ENCODE measurements at regions not wholly inside any gene's neighbourhood (a gene's known extent, or its start where the extent isn't known, plus 50 kb on each side); places are given as distances from the start of the nearest gene placed in this dataset.

DNA sequence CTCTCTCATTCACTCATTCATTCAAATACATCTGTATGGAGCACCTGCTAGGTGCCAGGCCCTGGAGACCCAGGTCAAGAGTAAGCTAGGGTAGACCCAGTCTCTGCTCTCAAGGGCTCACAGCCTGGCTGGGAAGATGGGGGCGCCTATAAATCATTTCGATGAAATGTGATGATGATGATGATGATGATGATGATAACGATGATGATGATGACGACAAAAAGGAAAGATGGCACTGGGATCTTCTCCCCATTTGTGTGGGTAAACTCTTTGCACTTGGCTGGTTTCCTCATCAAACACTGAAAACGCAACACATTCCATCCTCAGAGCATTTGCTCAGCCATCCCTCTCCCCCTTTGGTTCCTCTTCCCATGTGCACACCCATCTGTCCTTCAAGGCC is 188.0 kb upstream of the CDYL start:
- DNase-seq: no peak

DNA sequence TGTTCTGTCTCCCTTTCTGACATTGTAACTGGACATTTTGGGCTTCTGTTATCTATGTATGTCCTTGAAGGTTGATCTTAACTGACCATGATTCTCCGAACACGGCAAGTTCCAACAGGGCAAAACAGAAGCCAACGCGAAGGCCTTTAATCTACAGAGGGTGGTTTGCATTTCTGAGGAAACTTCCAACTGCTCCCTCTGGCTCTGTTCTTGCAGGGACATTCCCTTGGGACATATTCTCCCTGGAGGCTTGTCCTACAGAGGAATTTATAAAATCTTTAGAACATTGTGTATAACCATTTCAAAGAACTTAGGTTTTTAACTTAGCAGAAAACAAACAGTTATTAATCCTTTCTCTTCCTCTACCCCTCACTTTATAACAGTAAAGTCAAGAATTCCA is 189.0 kb upstream of the CDYL start:
- DNase-seq: no peak

DNA sequence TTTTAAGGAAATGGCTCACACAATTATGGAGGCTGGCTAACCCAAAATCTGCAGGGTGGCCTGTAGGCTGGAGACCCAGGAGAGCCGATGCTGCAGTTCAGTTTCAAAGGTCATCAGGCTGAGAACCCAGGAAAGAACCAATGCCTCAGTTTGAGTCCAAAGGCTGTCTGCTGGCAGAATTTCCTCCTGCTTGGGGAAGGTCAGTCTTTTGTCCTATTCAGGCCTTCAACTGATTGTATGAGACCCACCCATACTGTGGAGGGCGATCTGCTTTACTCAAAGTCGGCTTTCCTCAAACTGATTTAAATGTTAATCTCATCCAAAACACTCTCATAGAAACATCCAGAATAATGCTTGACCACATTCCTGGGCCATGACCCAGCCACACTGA is 189.7 kb upstream of the CDYL start:
- DNase-seq: no peak

DNA sequence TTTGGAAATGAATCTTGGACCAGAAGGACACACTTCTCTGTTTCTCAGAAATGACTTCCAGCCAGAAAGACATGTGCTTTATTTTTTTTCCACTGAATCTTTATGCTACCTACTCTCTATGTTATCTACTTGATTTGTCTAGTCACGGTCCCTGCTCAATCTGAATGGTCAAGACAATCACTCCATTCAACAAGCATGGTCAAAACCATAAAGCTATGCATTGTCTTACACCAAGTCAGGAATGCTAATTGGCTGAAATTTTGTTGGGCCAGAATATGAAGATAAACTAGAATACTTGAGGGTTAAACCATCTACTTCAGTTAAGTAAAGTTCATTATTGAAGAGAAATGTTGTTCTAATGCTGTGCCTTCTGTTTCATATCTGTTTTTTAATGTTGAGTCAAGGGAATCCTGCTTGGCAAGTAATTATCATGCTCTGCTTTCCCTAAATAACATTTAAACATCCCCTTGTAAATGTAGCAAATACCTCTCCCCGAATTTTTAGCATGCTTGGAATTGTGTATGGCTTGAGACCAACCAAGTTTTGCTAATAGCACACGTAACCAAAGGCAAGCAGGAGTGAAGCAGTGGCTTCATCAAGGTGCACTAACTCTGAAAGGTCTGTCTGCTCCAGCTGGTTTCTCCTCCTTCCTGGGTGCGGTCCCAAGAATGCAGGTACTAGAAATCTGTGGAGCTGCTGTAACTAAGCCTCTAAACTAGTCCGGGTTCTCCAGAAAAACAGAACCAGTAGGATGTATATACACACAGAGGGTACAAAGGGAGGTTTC is 190.3 kb upstream of the CDYL start:
- DNase-seq: no peak

DNA sequence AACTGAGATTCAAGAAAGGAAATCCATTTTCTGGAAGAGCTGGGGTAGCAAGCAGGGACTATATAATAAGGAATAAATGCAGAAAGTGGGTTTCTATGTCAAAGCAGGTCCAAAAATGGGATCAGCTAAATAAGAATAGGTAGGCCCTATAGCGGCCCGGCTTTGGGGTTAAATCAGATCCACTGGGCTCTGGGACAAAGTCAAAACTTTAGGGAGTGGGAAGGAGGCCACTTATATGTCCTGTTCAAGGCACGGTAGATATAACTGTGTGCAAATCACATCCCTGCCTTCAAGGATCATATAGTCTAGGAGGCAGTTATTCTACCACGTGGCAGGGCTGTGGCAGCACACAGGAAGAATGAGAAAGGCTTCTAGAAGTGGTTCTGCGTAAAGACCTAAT is 191.4 kb upstream of the CDYL start:
- DNase-seq: no peak

DNA sequence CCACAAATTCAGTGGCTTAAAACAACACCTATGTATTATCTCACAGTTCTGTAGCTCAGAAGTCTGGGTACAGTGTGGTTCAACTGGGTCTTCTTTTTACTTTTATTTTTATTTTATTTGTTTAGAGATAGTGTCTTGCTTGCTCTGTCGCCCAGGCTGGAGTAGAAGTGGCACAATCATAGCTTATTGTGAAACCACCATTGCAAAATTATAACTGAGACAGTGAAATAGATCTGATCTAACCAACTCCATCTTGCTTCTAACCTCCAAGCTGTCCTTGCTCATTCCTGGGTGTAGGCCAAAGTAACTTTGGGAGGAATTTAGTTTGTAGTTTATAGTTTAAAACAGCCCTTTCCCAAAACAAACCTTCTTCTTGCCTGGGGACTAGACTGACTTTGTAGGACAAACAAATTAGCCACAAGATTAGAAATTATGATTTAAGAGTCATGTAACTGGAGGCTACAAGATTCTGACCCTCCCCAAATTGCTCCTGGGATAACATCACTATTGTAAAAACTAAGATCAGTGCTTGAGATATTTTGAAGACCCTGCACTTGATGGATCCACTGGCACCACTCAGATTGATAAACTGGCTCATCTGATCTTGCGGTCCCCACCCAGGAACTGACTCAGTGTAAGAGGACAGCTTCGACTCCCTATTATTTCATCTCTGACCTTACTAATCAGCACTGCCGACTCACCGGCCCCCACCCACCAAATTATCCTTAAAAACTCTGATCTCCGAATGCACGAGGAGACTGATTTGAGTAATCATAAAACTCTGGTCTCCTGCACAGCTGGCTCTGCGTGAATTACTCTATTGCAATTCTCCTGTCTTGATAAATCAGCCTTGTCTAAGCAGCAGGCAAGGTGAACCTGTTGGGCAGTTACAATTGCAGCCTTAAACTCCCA is 193.4 kb upstream of the CDYL start:
- no peak for DNase-seq

DNA sequence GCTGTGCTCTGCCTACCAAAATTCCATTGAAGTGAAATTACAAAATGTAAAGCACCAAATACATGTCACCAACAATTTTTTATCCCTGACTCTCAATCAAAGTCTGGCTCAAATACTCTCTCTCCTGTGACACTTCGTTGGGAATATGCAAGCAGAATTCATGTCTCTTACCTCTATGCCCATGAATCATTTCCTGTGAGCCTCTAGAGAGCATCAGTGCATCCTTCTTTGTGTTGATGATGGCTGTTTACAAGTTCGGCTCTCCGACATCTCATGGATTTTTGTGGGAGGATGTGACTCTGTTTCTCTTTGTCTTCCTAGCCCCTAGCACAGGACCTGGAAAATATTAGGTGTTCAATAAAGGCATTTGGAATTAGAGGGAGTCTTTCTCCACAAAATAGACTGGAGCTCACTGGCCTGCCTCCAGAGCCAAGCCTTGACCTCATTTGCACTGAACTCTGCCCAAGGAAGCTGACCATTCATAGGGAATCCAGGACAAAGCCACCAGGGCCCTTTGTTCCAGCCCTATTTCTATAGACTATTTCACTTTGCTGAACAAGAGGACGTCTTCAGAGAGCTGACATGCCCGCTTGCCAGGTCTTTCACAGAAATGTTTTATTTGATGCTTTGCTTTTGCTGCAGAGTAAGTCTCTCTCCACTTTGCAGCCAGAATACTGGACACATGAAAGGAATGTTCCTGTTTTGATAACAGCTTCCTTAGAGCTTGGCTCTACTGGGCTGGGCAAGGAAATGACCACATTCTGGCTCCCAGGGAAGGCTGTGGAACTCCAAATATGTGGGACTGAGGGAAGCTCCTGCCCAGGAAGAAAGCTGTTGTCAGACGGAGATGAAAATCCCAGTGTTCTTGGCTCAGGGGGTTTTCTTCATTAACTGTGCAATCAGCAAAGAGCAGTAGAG is 194.5 kb upstream of the CDYL start:
- DNase-seq: peak in 1 of 3 donors; percentile 75

DNA sequence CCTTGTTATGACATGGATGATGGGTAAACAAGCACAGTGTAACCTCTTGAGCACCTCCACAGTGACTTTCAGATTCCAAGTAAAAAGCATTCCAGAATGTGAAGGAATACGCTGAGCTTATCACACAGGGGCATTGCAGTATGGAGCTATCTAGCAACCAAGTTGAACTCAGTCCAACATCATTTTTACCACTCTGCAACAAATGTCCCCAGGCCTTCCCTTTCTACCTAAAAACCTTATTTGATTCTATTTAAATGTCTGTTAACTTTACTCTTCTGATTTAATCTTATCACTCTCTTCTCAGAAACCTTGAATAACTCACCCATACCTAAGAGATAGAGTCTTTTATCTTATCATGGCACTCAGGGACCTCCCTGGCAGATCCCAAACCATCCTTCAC is 195.8 kb upstream of the CDYL start:
- no peak for DNase-seq

DNA sequence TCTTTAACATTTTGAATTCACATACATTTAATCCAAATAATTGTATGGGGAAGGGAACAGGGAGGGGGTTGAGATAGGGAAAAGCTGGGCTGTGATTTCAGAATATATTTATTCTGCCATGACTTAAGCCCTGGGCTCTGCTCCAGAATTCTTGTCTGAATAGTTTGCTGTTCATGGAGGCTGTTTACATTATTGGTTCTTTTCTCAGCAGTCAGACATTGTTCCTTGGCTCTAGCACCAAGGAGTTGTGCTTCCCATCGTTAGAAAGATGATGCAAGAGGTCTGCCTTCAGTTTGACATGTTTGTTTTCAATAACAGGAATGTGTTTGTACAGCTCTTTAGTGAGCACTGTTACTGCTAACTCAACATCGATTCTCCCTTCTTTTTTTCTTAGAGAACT is 198.8 kb upstream of the CDYL start:
- DNase-seq: peak; percentile 66 to 86 (median 80)

DNA sequence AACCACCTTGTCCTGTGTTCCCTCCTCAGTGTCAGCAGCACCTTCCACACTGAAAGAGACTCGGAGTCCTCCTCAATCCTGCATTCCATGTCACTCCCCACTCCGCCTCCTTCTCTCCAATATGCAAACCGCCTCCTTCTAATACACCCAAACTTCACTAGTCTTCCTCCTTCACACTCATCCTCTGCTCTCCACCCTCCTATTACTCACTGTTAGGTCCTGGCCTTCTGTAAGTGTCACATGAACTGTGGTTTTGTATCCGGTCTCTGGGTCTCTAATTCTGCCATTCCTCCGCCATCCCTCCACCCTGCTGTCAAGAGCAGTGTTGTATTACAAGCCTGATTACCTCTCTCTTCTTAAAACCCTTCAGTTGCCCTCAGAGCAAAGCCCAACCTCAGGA is 200.5 kb upstream of the CDYL start:
- no peak for DNase-seq

DNA sequence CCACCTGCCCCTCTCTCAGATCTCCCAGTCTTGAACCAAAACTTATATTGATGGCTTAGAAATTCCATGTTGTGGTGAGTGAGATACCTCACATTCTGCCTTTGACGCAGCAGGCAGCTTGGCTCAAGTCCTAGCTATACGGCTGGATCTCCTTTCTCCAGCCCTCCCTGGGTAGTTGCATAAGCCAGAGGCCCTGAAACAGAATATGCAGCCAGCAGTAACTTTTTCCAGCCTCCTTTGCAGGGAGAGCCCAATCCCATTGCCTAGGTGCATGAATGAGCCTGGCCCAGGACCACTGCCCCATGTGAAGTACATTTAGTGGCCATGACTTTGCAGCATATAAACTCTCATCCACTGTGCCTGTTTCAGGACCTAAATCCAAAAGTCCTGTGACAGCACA is 202.2 kb upstream of the CDYL start:
- peak; percentile 53 to 83 (median 53) for DNase-seq

DNA sequence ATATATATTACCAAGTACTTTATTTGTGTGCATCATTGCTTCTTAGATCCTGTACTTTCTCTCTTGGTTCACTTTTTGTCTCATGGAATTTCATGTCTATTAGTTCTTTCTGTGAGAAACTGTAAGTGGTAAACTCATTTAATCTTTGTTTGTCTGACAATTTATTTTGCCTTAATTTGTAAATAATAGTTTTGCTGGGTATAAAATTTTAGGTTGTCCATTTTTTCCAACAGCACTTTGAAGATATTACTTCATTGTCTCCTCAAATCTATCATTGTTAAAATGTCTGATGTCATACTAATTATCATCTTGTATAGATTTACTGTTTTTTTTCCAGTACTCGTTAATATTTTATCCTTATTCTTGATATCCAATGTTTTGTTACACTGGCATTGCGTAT is 205.2 kb upstream of the CDYL start:
- no peak for DNase-seq

DNA sequence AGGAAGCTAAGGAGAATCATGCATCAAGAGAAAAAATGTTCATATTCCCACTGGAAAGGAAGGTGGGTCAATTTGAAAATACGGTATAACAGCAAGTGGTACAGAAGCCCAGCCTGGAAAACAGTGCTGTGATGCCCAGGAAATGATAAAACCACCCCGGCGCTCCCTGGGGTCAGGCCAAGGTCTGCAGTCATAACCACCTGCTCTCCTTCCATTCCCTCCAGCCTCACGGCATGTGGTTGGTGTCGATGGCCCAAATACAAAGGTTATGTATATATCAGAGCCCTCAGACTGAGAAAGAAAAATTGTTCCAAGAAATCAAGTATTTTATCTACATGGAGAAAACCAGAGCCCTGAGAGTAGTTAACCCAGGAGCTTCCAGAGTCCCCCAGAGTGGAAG is 208.1 kb upstream of the CDYL start:
- no peak for DNase-seq

DNA sequence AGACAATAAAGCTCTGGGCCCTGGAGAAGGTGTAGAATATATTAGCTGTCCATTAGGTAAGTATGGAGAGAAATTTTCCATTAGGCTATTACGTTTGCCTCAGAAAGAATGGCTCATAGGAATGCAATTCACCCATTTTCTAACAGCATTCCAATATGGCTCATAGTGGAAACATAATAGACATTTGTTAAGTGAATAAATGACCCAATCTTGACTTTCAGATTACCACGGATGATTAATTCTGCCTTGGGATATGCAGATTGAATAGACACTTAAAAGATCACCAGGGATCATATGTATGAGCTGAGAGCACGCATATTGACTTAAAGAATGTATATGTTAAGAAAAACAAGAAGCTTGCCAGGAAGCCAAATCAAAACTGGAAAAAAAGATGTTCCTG is 209.1 kb upstream of the CDYL start:
- no peak for DNase-seq

DNA sequence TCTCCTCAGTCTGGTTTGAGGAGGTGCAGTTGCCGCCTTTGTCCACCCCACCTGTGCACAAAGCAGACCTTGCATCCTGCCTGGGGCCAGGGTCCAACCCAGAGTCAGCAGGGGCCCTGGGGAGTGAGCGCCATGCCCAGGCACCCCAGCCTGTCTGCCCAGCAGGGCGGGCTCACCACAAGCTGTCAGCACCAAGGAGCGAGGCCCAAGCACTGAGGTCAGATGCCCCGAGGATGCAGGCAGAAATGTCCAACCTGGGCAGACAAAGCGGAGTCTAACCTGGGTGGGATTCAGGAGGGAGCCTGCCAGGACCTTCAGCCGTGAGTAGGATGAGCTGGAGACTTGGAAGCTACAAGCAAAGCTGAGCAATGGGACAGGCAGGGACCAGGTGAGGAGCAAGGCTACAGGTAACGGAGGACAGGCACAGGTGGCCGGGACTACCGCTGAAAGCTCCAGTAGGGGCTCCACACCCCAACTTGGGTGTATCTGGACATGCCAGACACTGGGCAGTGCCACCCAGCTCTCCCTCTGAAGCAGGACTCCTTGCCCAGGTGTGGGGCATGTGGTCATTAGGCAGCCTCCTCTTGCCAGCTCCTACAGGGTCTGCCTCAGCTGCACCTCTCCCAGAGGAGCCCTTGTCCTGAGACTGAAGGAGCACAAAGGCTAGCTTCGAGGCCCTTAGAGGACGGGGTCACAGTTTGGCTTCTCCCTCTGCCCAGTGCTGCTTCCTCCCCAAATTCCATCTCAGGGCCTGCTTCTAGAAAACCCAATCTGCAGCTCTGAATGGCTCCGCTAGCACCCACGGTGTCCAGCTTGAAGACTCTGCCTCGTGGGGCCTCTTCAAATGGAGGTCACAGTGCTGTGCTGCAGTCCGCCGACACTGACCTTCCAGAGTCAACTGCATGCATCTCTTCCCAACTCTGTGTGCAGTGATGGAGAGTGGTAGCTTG is 210.6 kb upstream of the CDYL start:
- no peak for DNase-seq

DNA sequence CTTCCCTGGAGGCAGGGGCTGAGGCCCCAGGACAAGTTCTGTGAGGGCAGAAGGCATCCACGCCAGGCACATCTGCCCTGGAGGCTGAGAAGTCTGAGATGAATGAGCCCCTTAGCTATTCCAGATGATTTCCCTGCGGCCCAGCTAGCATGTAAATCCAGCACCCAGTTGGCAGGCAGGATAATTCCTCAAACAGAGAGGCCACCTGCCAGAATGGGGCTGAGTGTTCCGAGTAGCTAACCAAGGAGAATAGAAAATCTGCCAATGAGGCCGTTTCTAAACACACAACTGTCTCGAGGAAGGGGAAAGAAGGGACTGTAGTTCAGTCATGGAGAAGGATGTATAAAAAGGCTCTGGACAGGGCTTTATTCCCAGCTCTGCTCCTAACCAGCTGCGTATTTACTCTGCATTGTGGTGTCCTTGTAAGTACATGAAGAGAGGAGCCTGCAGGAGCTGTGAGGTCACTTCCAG is 211.4 kb upstream of the CDYL start:
- DNase-seq: peak in 2 of 3 donors; percentile 30 to 78

DNA sequence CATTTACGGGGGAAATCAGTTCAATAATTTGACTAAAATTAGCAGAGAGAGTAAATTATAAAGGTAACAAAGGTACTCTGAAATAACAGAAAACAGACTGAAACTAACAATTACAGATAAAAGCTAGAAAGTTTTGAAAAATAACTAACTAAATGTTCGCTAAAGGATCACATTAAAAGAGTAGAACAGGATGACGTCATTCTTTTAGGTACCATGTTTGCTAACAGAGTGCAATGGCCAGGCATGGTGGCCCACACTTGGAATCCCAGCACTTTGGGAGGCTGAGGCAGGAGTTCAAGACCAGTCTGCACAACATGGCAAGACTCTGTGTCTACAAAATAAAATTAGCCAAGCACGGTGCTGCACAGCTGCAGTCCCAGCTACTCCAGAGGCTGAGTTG is 212.3 kb upstream of the CDYL start:
- no peak for DNase-seq

DNA sequence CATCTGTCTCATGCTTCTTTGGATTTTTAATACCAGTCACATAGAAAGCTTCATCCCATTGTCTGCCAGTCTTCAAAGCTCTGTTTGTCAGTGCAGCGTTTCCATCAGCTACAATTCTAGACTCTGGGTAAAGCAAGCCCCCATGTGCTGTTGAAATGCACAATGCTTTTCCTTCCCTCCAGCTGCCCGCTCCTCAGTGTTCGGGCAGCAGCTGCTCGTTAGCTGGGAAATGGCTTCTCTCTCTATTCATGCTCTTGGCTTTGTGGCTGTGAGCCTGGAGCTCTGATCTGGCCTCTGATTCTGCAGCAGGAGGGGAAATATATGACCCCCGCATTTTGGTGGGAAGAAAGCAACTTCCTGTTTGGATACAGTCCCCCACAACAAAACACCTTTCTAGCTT is 213.0 kb upstream of the CDYL start:
- DNase-seq: peak in 1 of 3 donors; percentile 37

DNA sequence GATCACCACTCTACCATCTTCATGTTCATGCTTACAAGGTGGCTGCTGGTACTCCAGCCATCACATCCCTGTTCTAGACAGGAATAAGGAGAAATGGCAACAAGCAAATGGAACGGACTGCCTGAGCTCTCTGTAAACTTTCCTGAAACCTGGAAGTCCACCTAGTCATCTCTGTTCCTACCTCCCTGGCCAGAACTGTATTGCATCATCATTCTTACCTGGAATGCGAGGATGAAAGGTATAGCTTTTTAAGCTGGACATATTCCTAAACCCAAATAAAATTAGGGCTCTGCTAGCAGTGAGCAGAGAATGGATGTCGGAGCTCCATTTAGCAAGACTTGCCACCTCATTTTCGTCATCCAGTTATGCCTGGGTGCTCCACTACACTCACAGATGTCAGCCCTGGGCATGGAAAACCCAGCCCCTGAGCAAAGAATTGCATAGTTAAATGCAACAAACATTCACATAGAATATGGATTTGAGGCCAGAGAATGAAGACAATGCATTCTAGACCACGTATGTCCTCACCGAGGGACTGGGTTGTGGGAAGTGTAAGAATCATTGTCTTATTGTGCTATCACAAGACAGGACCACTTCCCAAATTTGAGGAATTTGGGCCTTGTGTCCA is 214.3 kb upstream of the CDYL start:
- DNase-seq: no peak

DNA sequence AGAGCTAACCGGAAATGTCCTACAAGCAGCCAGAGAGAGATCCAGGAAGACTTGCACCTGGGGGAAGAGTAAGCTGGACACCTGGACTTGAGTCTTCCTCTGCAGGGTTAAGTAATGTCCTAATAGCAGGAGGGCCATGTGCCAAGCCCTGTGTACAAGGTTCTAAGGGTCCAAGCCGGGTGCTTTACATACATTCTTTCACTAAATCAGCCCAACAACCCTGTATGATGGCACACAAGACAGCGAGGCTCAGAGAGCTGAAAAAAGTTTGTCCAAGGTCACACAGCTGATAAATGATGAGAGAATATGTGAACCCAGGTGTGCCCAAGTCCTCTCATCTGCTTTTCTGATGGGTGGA is 215.1 kb upstream of the CDYL start:
- no peak for DNase-seq
